Trophoblast cell (in vitro differentiated cells and primary cell): ENCODE measurements at regions not wholly inside any gene's neighbourhood (a gene's known extent, or its start where the extent isn't known, plus 50 kb on each side); places are given as distances from the start of the nearest gene placed in this dataset.
"Not testable (repeated sequence)": the region's sequence is repeated elsewhere in the genome, so short reads cannot be mapped to it uniquely, and the experiment has no call there.

Source experiments
- DNase-seq, 2 donors: peaks; one replicate each; pipeline ENCODE4 v3.0.0-alpha.2; 2016
- H2AFZ ChIP-seq: 2 replicates; pipeline ENCODE4 v1.6.1; 2013; ENCODE audit warnings: low read length, moderate library complexity, mild to moderate bottlenecking; ENCODE audit not compliant: insufficient read depth, poor library complexity
- H2AK5ac ChIP-seq: 2 replicates; pipeline ENCODE4 v1.6.1; 2013; ENCODE audit warnings: mild to moderate bottlenecking, low read length
- H2BK120ac ChIP-seq: 2 replicates; pipeline ENCODE4 v1.6.1; 2013; ENCODE audit warnings: low read length, mild to moderate bottlenecking, moderate library complexity; ENCODE audit not compliant: insufficient read depth, poor library complexity
- H2BK12ac ChIP-seq: 2 replicates; pipeline ENCODE4 v1.6.1; 2013; ENCODE audit warnings: mild to moderate bottlenecking, low read length, moderate library complexity
- H2BK5ac ChIP-seq: 2 replicates; pipeline ENCODE4 v1.6.1; 2013; ENCODE audit warnings: low read length, low read depth, moderate library complexity, mild to moderate bottlenecking; ENCODE audit not compliant: poor library complexity
- H3K14ac ChIP-seq: 2 replicates; pipeline ENCODE4 v1.6.1; 2013; ENCODE audit warnings: mild to moderate bottlenecking, low read length
- H3K18ac ChIP-seq: 2 replicates; pipeline ENCODE4 v1.6.1; 2013; ENCODE audit warnings: mild to moderate bottlenecking, low read length
- H3K23ac ChIP-seq: 2 replicates; pipeline ENCODE4 v1.6.1; 2013; ENCODE audit warnings: low read length
- H3K27ac ChIP-seq: 2 replicates; pipeline ENCODE4 v1.5.1; 2013; ENCODE audit warnings: low read depth, mild to moderate bottlenecking, inconsistent platforms, low read length, moderate library complexity
- H3K27me3 ChIP-seq: 2 replicates; pipeline ENCODE4 v1.6.1; 2013; ENCODE audit warnings: inconsistent platforms, mild to moderate bottlenecking, low read length, moderate library complexity; ENCODE audit not compliant: insufficient read depth
- H3K36me3 ChIP-seq, 2 experiments: 1 replicate in 1 of 2; 2 replicates in 1 of 2; pipeline ENCODE4 v1.6.1; 2013; ENCODE audit warnings: low read length in 2 of 2, mild to moderate bottlenecking in 2 of 2, moderate library complexity in 1 of 2; ENCODE audit not compliant: insufficient read depth in 2 of 2, control insufficient read depth in 1 of 2
- H3K4ac ChIP-seq: 2 replicates; pipeline ENCODE4 v1.6.1; 2013; ENCODE audit warnings: low read depth, mild to moderate bottlenecking, low read length, moderate library complexity
- H3K4me1 ChIP-seq, 2 experiments: 1 replicate in 1 of 2; 2 replicates in 1 of 2; pipeline ENCODE4 v1.6.1; 2013; ENCODE audit warnings: low read length in 2 of 2, mild to moderate bottlenecking in 2 of 2, moderate library complexity in 1 of 2; ENCODE audit not compliant: insufficient read depth in 2 of 2, control insufficient read depth in 1 of 2
- H3K4me2 ChIP-seq: 2 replicates; pipeline ENCODE4 v1.6.1; 2013; ENCODE audit warnings: inconsistent platforms, mild to moderate bottlenecking, low read length, moderate library complexity
- H3K4me3 ChIP-seq: 2 replicates; pipeline ENCODE4 v1.5.1; 2013; ENCODE audit warnings: mild to moderate bottlenecking, low read depth, low read length, inconsistent platforms
- H3K79me1 ChIP-seq: one replicate; pipeline ENCODE4 v1.6.1; 2013; ENCODE audit warnings: low read length
- H3K79me2 ChIP-seq: 2 replicates; pipeline ENCODE4 v1.6.1; 2013; ENCODE audit warnings: low read length, mild to moderate bottlenecking; ENCODE audit not compliant: control insufficient read depth, insufficient read depth, poor library complexity
- H3K9ac ChIP-seq: 2 replicates; pipeline ENCODE4 v1.6.1; 2013; ENCODE audit warnings: mild to moderate bottlenecking, low read length
- H3K9me3 ChIP-seq: 2 replicates; pipeline ENCODE4 v1.6.1; 2013; ENCODE audit warnings: low read depth, mild to moderate bottlenecking, control low read depth, inconsistent platforms, low read length; ENCODE audit not compliant: insufficient read depth
- H4K12ac ChIP-seq: 2 replicates; pipeline ENCODE4 v1.6.1; 2013; ENCODE audit warnings: low read depth, mild to moderate bottlenecking, low read length, moderate library complexity
- H4K8ac ChIP-seq: 2 replicates; pipeline ENCODE4 v1.6.1; 2013; ENCODE audit warnings: low read depth, mild to moderate bottlenecking, low read length, moderate library complexity
- H4K91ac ChIP-seq: one replicate; pipeline ENCODE4 v1.6.1; 2013; ENCODE audit warnings: low read depth, mild to moderate bottlenecking, low read length, moderate library complexity
- WGBS: extraction: QIAGEN DNeasy Blood & Tissue Kit; methylation state at CpG from one replicate; pipeline ENCODE4 v1.1.7; 2013; ENCODE audit warnings: missing lambda C conversion rate; ENCODE audit not compliant: insufficient read length, insufficient coverage; ENCODE audit errors: extremely low coverage; 5-methylcytosine and 5-hydroxymethylcytosine counted together

GRCh38 chrX:103911236-103911635 is 51.2 kb upstream of the TMSB15B start:
- Histone ChIP-seq H3K4me3 (no peak overlapping the region), H4K12ac (no peak overlapping the region), H3K23ac (no peak overlapping the region), H3K4me2 (no peak overlapping the region), H3K79me1 (no peaks in the 10 kb centered on the region), H3K18ac (no peak overlapping the region), H2BK5ac (no peak overlapping the region), H3K36me3 (no peaks in the 10 kb centered on the region), H3K27me3 (no peaks in the 10 kb centered on the region), H3K79me2 (no peaks in the 10 kb centered on the region), H3K9me3 (no peaks in the 10 kb centered on the region), H2BK12ac (no peak overlapping the region), H2BK120ac (no peak overlapping the region), H3K4ac (no peak overlapping the region), H2AK5ac (no peak overlapping the region), H2AFZ (no peak overlapping the region), H4K8ac (no peak overlapping the region), H3K4me1 (no peaks in the 10 kb centered on the region), H4K91ac (no peak overlapping the region), H3K14ac (no peak overlapping the region), H3K27ac (no peak overlapping the region), H3K9ac (no peak overlapping the region)
- no peak for DNase-seq
- WGBS, result no CpG with 5 or more reads among the region's 2 CpGs

GRCh38 chrX:103910430-103910829 is 52.0 kb upstream of the TMSB15B start:
- H3K79me1 ChIP-seq, result no peaks in the 10 kb centered on the region
- no peak overlapping the region for H3K18ac ChIP-seq
- H3K4me2 ChIP-seq, result no peak overlapping the region
- no peak overlapping the region for H3K27ac ChIP-seq
- H2AFZ ChIP-seq, result no peak overlapping the region
- H3K23ac ChIP-seq, result no peak overlapping the region
- H3K9me3 ChIP-seq, result no peaks in the 10 kb centered on the region
- H3K4me3 ChIP-seq, result no peak overlapping the region
- no peak overlapping the region for H3K14ac ChIP-seq
- no peaks in the 10 kb centered on the region for H3K36me3 ChIP-seq
- no peak overlapping the region for H2BK5ac ChIP-seq
- peak in 1 of 2 donors; percentile 5 for DNase-seq
- no peak overlapping the region for H2BK120ac ChIP-seq
- no peaks in the 10 kb centered on the region for H3K79me2 ChIP-seq
- H3K4me1 ChIP-seq, result no peaks in the 10 kb centered on the region
- H2BK12ac ChIP-seq, result no peak overlapping the region
- no peak overlapping the region for H4K91ac ChIP-seq
- H3K27me3 ChIP-seq, result no peaks in the 10 kb centered on the region
- no peak overlapping the region for H4K8ac ChIP-seq
- no CpG with 5 or more reads among the region's 6 CpGs for WGBS
- no peak overlapping the region for H2AK5ac ChIP-seq
- H4K12ac ChIP-seq, result no peak overlapping the region
- no peak overlapping the region for H3K4ac ChIP-seq
- no peak overlapping the region for H3K9ac ChIP-seq

GRCh38 chrX:103904301-103904700 is 58.1 kb upstream of the TMSB15B start:
- Histone ChIP-seq H3K36me3 (no peaks in the 10 kb centered on the region), H3K4me2 (no peak overlapping the region), H3K18ac (no peak overlapping the region), H3K27ac (no peak overlapping the region), H2BK5ac (no peak overlapping the region), H3K9me3 (peaks cover 1% of the 10 kb centered on the region), H3K27me3 (no peaks in the 10 kb centered on the region), H3K4ac (no peak overlapping the region), H2BK120ac (no peak overlapping the region), H2BK12ac (no peak overlapping the region), H3K4me3 (no peak overlapping the region), H4K12ac (no peak overlapping the region), H4K8ac (no peak overlapping the region), H3K9ac (no peak overlapping the region), H3K79me2 (no peaks in the 10 kb centered on the region), H2AK5ac (no peak overlapping the region), H3K23ac (no peak overlapping the region), H3K14ac (no peak overlapping the region), H3K79me1 (no peaks in the 10 kb centered on the region), H3K4me1 (no peaks in the 10 kb centered on the region), H4K91ac (no peak overlapping the region), H2AFZ (no peak overlapping the region)
- no CpG with 5 or more reads among the region's 16 CpGs for WGBS
- no peak for DNase-seq

- H3K4me1 ChIP-seq, DNase-seq, H3K4me2 ChIP-seq, H3K27me3 ChIP-seq, H3K18ac ChIP-seq, H3K79me2 ChIP-seq, H2AK5ac ChIP-seq, H4K91ac ChIP-seq, H3K4ac ChIP-seq, H2BK12ac ChIP-seq, H3K14ac ChIP-seq, H3K36me3 ChIP-seq, H3K23ac ChIP-seq, H4K8ac ChIP-seq, H2AFZ ChIP-seq, H2BK5ac ChIP-seq, H4K12ac ChIP-seq, H3K27ac ChIP-seq, H3K9me3 ChIP-seq, H2BK120ac ChIP-seq, H3K4me3 ChIP-seq, H3K79me1 ChIP-seq, H3K9ac ChIP-seq: not testable (repeated sequence)
- WGBS, result no CpG with 5 or more reads among the region's 8 CpGs
These were observed 59.8 kb upstream of the TMSB15B start for GRCh38 chrX:103902606-103903005.
